B cell (primary cell): ENCODE measurements at regions not wholly inside any gene's neighbourhood (a gene's known extent, or its start where the extent isn't known, plus 50 kb on each side); places are given as distances from the start of the nearest gene placed in this dataset.

ENCODE experiments used
- ATAC-seq: fragments of 200-7000 bp; cut with Tn5 transposase; one replicate; pipeline ENCODE4 v1.10.0; 2021; ENCODE audit warnings: low read depth, mild to moderate bottlenecking, moderate number of reproducible peaks, moderate library complexity
- CTCF ChIA-PET: fragments of 350-600 bp; sonication (Branson Sonifier 250); formaldehyde crosslinking; loops from one replicate; lab custom pipeline; 2021; ENCODE audit warnings: antibody characterized with exemption, inconsistent platforms; lab: Charles Lee
- POLR2A ChIA-PET: fragments of 350-600 bp; sonication (Branson Sonifier 250); formaldehyde crosslinking; loops from one replicate; lab custom pipeline; 2021; ENCODE audit warnings: antibody characterized with exemption; lab: Charles Lee
- DNase-seq: peaks from one replicate; pipeline ENCODE4 v3.0.0; 2013
- H2AFZ ChIP-seq: 2 replicates; pipeline ENCODE4 v1.6.1; 2012; ENCODE audit warnings: mild to moderate bottlenecking, low read depth, low read length; ENCODE audit not compliant: insufficient read depth, poor library complexity, severe bottlenecking
- H3K27ac ChIP-seq, 2 donors: 1 replicate in 1 of 2; 2 replicates in 1 of 2; pipeline ENCODE4 v1.5.1; 2012 to 2013; ENCODE audit warnings: low read length in 2 of 2, mild to moderate bottlenecking in 2 of 2, moderate library complexity in 1 of 2
- H3K27me3 ChIP-seq, 4 experiments: fragments of 200-600 bp in 1 of 4; sonication (generic) in 1 of 4; replicated peaks in 1 of 4; 1 replicate in 2 of 4; 2 replicates in 2 of 4; pipeline versions ENCODE4 v1.6.1 to v1.7.0; 2013 to 2016; ENCODE audit warnings: low read length in 3 of 4, mild to moderate bottlenecking in 2 of 4, mixed read lengths in 1 of 4, moderate library complexity in 1 of 4; ENCODE audit not compliant: insufficient read depth in 4 of 4, control insufficient read depth in 3 of 4; ENCODE audit errors: control extremely low read depth in 1 of 4
- H3K36me3 ChIP-seq, 2 experiments: replicated peaks in 1 of 2; 1 replicate in 1 of 2; 2 replicates in 1 of 2; pipeline versions ENCODE4 v1.6.1 to v1.7.1; 2013; ENCODE audit warnings: low read length in 1 of 2; ENCODE audit not compliant: insufficient read depth in 2 of 2, control insufficient read depth in 1 of 2; ENCODE audit errors: control extremely low read depth in 1 of 2, extremely low read depth in 1 of 2
- H3K4me1 ChIP-seq, 2 donors: fragments of 200-600 bp in 1 of 2; sonication (generic) in 1 of 2; 1 replicate in 1 of 2; 2 replicates in 1 of 2; pipeline versions ENCODE4 v1.5.1 to v1.6.1; 2013 to 2017; ENCODE audit warnings: low read length in 2 of 2; ENCODE audit not compliant: control insufficient read depth in 2 of 2, insufficient read depth in 2 of 2
- H3K4me2 ChIP-seq: replicated peaks from 2 replicates; pipeline ENCODE3; 2012; ENCODE audit warnings: mild to moderate bottlenecking, low read depth, low read length; ENCODE audit not compliant: poor library complexity, severe bottlenecking
- H3K4me3 ChIP-seq, 5 experiments: fragments of 200-600 bp in 1 of 5; sonication (generic) in 1 of 5; 1 replicate in 3 of 5; 2 replicates in 2 of 5; pipeline versions ENCODE4 v1.5.1 to v1.7.0; 2011 to 2016; ENCODE audit warnings: low read length in 4 of 5, mild to moderate bottlenecking in 4 of 5, low read depth in 2 of 5, control low read depth in 1 of 5, moderate library complexity in 1 of 5; ENCODE audit not compliant: insufficient read depth in 1 of 5; ENCODE audit errors: control extremely low read depth in 1 of 5, extremely low read depth in 1 of 5
- H3K79me2 ChIP-seq: fragments of 200-600 bp; sonication (generic); one replicate; pipeline ENCODE4 v1.6.0; 2016; ENCODE audit warnings: low read length; ENCODE audit not compliant: control insufficient read depth, insufficient read depth
- H3K9ac ChIP-seq: fragments of 200-600 bp; sonication (generic); 2 replicates; pipeline ENCODE4 v1.6.1; 2017; ENCODE audit warnings: mild to moderate bottlenecking, low read length, moderate library complexity
- H3K9me3 ChIP-seq, 3 donors: one replicate each; pipeline versions ENCODE4 v1.6.1 to v1.7.1; 2013; ENCODE audit warnings: low read length in 2 of 3; ENCODE audit not compliant: control insufficient read depth in 2 of 3, insufficient read depth in 1 of 3; ENCODE audit errors: control extremely low read depth in 1 of 3
- H4K20me1 ChIP-seq: 2 replicates; pipeline ENCODE4 v1.6.0; 2012; ENCODE audit warnings: mild to moderate bottlenecking, low read length; ENCODE audit not compliant: insufficient read depth, control insufficient read depth, poor library complexity, severe bottlenecking
- H3K27ac Mint-ChIP-seq: one replicate; pipeline ENCODE4 v1.8.0; 2021; ENCODE audit warnings: mixed read lengths
- H3K27me3 Mint-ChIP-seq: one replicate; pipeline ENCODE4 v1.8.0; 2021; ENCODE audit warnings: mixed read lengths
- H3K4me1 Mint-ChIP-seq: one replicate; pipeline ENCODE4 v1.8.0; 2021; ENCODE audit warnings: mixed read lengths
- H3K4me3 Mint-ChIP-seq: one replicate; pipeline ENCODE4 v1.8.0; 2021; ENCODE audit warnings: mixed read lengths
- H3K9me3 Mint-ChIP-seq: one replicate; pipeline ENCODE4 v1.8.0; 2022; ENCODE audit warnings: mixed read lengths; ENCODE audit not compliant: insufficient read depth
- CTCF ChIP-seq: fragments of 200-600 bp; IDR thresholded peaks from one replicate; pipeline ENCODE4 v1.8.0; 2022; ENCODE audit warnings: antibody characterized with exemption, mild to moderate bottlenecking
- EZH2 ChIP-seq: IDR thresholded peaks from 2 replicates; pipeline ENCODE4 v1.6.1; 2012; ENCODE audit warnings: borderline replicate concordance, low read depth, mild to moderate bottlenecking, moderate library complexity, low read length; ENCODE audit not compliant: insufficient read depth, poor library complexity, severe bottlenecking
- WGBS: methylation state at CpG from one replicate; pipeline ENCODE4 v1.1.5; 2013; ENCODE audit warnings: missing lambda C conversion rate; ENCODE audit not compliant: insufficient coverage; 5-methylcytosine and 5-hydroxymethylcytosine counted together
- intact Hi-C: fragments of 100-400 bp; cut with micrococcal nuclease; formaldehyde crosslinking; loops from one replicate; pipeline ENCODE4 v1.10.0; 2022

GRCh38 chr2:164069540-164069939 lies 333.7 kb upstream of the FIGN start:
- H3K4me1 ChIP-seq: no peaks in the 10 kb centered on the region
- CTCF ChIA-PET: no interaction called here
- H3K9ac ChIP-seq: no peak overlapping the region
- H3K4me2 ChIP-seq: no peak overlapping the region
- H4K20me1 ChIP-seq: no peaks in the 10 kb centered on the region
- WGBS: no CpG with 5 or more reads among the region's 1 CpG
- H3K27me3 ChIP-seq: no peaks in the 10 kb centered on the region
- H3K9me3 Mint-ChIP-seq: no peaks in the 10 kb centered on the region
- DNase-seq (no peak), ATAC-seq (no peak)
- no peaks in the 10 kb centered on the region for H3K4me1 Mint-ChIP-seq
- no peaks in the 10 kb centered on the region for H3K36me3 ChIP-seq
- H3K4me3 ChIP-seq: no peak overlapping the region
- H3K27ac ChIP-seq: no peak overlapping the region
- no peak for TF ChIP-seq EZH2
- H3K27ac Mint-ChIP-seq: no peak overlapping the region
- H2AFZ ChIP-seq: no peak overlapping the region
- POLR2A ChIA-PET: no interaction called here
- intact Hi-C loops: loop anchor here (10.0 kb wide), 2 partner anchors 725 to 875 kb away; no protein-coding TSS in a partner anchor
- H3K79me2 ChIP-seq: no peaks in the 10 kb centered on the region
- H3K4me3 Mint-ChIP-seq: no peak overlapping the region
- H3K9me3 ChIP-seq: no peaks in the 10 kb centered on the region
- no peaks in the 10 kb centered on the region for H3K27me3 Mint-ChIP-seq

GRCh38 chr2:164068063-164068462 lies 332.3 kb upstream of the FIGN start:
- no peaks in the 10 kb centered on the region for H3K4me1 ChIP-seq
- DNase-seq (no peak), ATAC-seq (no peak)
- H3K4me1 Mint-ChIP-seq: no peaks in the 10 kb centered on the region
- intact Hi-C loops: loop anchor here (10.0 kb wide), 2 partner anchors 723 to 873 kb away; no protein-coding TSS in a partner anchor
- no peaks in the 10 kb centered on the region for H3K79me2 ChIP-seq
- no peaks in the 10 kb centered on the region for H3K36me3 ChIP-seq
- no peak overlapping the region for H3K27ac Mint-ChIP-seq
- H3K9ac ChIP-seq: no peak overlapping the region
- no peak overlapping the region for H3K4me3 Mint-ChIP-seq
- H2AFZ ChIP-seq: no peak overlapping the region
- ChIA-PET POLR2A (no interaction called here), CTCF (no interaction called here)
- no peaks in the 10 kb centered on the region for H3K27me3 Mint-ChIP-seq
- no peak overlapping the region for H3K4me2 ChIP-seq
- no peaks in the 10 kb centered on the region for H3K27me3 ChIP-seq
- H3K9me3 Mint-ChIP-seq: no peaks in the 10 kb centered on the region
- no peak overlapping the region for H3K4me3 ChIP-seq
- H3K9me3 ChIP-seq: no peaks in the 10 kb centered on the region
- TF ChIP-seq EZH2 (no peak), CTCF (no peak)
- H3K27ac ChIP-seq: no peak overlapping the region
- H4K20me1 ChIP-seq: no peaks in the 10 kb centered on the region
